ENCODE measurements at regions not wholly inside any gene's neighbourhood (a gene's known extent, or its start where the extent isn't known, plus 50 kb on each side); places are given as distances from the start of the nearest gene placed in this dataset.

GRCh38 chr6:147958683-147959082 is 384.0 kb upstream of the SASH1 start:
- TF ChIP-seq, protein P1, sequence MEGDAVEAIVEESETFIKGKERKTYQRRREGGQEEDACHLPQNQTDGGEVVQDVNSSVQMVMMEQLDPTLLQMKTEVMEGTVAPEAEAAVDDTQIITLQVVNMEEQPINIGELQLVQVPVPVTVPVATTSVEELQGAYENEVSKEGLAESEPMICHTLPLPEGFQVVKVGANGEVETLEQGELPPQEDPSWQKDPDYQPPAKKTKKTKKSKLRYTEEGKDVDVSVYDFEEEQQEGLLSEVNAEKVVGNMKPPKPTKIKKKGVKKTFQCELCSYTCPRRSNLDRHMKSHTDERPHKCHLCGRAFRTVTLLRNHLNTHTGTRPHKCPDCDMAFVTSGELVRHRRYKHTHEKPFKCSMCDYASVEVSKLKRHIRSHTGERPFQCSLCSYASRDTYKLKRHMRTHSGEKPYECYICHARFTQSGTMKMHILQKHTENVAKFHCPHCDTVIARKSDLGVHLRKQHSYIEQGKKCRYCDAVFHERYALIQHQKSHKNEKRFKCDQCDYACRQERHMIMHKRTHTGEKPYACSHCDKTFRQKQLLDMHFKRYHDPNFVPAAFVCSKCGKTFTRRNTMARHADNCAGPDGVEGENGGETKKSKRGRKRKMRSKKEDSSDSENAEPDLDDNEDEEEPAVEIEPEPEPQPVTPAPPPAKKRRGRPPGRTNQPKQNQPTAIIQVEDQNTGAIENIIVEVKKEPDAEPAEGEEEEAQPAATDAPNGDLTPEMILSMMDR (IDR thresholded peaks at IDR 0.05), result no peak
- TF ChIP-seq HDAC2 (IDR thresholded peaks at IDR 0.05) (no peak), POLR2A (IDR thresholded peaks at IDR 0.05; ENCODE audit: low read length) (no peak), BHLHE40 (IDR thresholded peaks at IDR 0.05; ENCODE audit: low read depth, low read length) (no peak), POLR2AphosphoS2 (conservative IDR thresholded peaks at IDR 0.05; ENCODE audit: low read length) (no peak)
- TF ChIP-seq, protein P2, sequence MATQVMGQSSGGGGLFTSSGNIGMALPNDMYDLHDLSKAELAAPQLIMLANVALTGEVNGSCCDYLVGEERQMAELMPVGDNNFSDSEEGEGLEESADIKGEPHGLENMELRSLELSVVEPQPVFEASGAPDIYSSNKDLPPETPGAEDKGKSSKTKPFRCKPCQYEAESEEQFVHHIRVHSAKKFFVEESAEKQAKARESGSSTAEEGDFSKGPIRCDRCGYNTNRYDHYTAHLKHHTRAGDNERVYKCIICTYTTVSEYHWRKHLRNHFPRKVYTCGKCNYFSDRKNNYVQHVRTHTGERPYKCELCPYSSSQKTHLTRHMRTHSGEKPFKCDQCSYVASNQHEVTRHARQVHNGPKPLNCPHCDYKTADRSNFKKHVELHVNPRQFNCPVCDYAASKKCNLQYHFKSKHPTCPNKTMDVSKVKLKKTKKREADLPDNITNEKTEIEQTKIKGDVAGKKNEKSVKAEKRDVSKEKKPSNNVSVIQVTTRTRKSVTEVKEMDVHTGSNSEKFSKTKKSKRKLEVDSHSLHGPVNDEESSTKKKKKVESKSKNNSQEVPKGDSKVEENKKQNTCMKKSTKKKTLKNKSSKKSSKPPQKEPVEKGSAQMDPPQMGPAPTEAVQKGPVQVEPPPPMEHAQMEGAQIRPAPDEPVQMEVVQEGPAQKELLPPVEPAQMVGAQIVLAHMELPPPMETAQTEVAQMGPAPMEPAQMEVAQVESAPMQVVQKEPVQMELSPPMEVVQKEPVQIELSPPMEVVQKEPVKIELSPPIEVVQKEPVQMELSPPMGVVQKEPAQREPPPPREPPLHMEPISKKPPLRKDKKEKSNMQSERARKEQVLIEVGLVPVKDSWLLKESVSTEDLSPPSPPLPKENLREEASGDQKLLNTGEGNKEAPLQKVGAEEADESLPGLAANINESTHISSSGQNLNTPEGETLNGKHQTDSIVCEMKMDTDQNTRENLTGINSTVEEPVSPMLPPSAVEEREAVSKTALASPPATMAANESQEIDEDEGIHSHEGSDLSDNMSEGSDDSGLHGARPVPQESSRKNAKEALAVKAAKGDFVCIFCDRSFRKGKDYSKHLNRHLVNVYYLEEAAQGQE (IDR thresholded peaks at IDR 0.05), result no peak
